Right cardiac atrium (tissue), 5 donors: ENCODE measurements at regions not wholly inside any gene's neighbourhood (a gene's known extent, or its start where the extent isn't known, plus 50 kb on each side); places are given as distances from the start of the nearest gene placed in this dataset.
A peak's percentile ranks its signal among the peaks of the same experiment; 100 is the strongest.

Source experiments
- ATAC-seq, 2 donors: fragments of 200-7000 bp; cut with Tn5 transposase; one replicate each; pipeline versions ENCODE4 v1.8.0 to v1.9.1; 2020; ENCODE audit warnings: moderate library complexity in 2 of 2, mild to moderate bottlenecking in 1 of 2
- DNase-seq, 3 donors: peaks; one replicate each; pipeline ENCODE4 v3.0.0-alpha.2; 2020
- H3K27ac ChIP-seq: one replicate; pipeline ENCODE4 v1.5.1; 2013; ENCODE audit warnings: mild to moderate bottlenecking, low read length, control low read depth, moderate library complexity
- H3K27me3 ChIP-seq: one replicate; pipeline ENCODE4 v1.6.1; 2013; ENCODE audit not compliant: control insufficient read depth, insufficient read depth
- H3K4me1 ChIP-seq: one replicate; pipeline ENCODE4 v1.6.1; 2013; ENCODE audit warnings: low read length; ENCODE audit not compliant: control insufficient read depth, insufficient read depth
- H3K4me3 ChIP-seq: one replicate; pipeline ENCODE4 v1.5.1; 2013; ENCODE audit warnings: low read length, control low read depth
- H3K9me3 ChIP-seq: one replicate; pipeline ENCODE4 v1.6.1; 2013; ENCODE audit warnings: low read length; ENCODE audit not compliant: control insufficient read depth
- WGBS: extraction: QIAGEN DNeasy Blood & Tissue Kit; methylation state at CpG from one replicate; pipeline ENCODE4 v1.1.7; 2013; 5-methylcytosine and 5-hydroxymethylcytosine counted together
- intact Hi-C, 4 donors: fragments of 100-400 bp; cut with DNase I; formaldehyde crosslinking; loops; one replicate each; pipeline versions ENCODE4 v1.11.0 to v1.14.0; 2022 to 2023
- donor health status: healthy with polysubstance abuse.
- donor health status: DM: no; HTN: yes; CAD: no.
- donor health status: DM: no; HTN: no; CAD: no.
- donor health status: DM: no; HTN: yes; CAD: no; lungs with severe emphysema.
- donor health status: DM: yes; HTN: yes; CAD: no.

DNA sequence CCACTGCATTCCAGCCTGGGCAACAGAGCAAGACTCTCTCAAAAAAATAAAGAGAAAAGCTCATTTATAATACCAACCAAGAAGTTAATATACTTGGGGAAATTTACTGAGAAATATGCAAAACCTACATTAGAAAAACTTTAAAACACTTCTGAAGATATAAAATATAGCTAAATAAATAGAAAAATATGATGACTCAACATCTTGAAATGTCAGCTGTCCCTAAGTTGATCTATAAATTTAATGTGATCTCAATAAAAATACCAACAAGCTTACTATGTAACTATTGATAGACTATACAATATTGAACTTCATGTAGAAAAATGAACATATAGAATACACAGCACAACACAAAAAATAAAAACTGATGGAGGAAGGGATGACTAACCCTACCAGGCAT, 87.5 kb upstream of the INTU start:
- intact Hi-C loops, result no loop called here
- no peaks in the 10 kb centered on the region for H3K27me3 ChIP-seq
- no peaks in the 10 kb centered on the region for H3K9me3 ChIP-seq
- no peak overlapping the region for H3K4me3 ChIP-seq
- H3K27ac ChIP-seq, result no peak overlapping the region
- ATAC-seq (no peak), DNase-seq (no peak)
- H3K4me1 ChIP-seq, result no peaks in the 10 kb centered on the region

DNA sequence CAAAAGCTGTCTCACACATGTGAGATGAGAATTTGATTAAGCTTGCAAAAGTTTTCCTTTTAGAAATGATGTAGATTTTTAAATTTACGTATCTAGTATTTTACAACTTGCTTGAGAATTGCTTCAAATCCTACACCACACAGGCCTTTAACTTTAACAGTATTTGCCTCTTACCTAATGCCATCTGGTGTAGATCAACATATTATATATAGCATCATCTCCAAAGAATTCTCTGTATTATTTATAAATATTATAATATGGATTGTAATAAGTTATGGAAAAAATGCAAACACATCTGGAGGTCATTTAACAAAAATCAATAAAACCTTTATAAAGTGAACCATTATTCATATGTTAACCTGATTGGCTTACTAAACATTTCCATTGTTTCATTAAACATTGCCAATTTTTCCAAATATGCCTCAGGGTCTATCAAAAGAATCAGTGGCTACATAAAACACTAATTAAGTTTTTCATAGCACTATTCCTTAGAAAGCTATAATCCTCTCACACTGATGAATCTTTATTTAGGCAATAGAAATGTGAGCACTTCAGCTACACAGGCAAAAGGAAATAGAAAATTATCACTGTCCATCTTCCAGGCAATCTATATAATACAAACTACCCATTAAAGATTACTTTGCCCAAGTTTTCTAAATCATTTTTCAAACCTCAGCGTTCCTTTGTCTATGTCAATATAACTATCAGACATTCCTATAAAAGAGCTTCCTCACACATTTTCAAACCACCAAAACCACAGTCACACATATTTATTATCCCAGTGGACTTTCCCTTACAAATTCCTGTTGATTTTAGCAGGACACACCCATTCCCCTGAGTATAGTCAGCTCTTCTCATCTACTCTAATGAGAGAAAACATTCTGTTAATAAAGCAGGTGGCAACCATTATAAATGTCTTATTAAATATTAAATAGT, 83.5 kb upstream of the INTU start:
- Histone ChIP-seq H3K27ac (no peak overlapping the region), H3K4me1 (no peaks in the 10 kb centered on the region), H3K27me3 (no peaks in the 10 kb centered on the region), H3K9me3 (no peaks in the 10 kb centered on the region), H3K4me3 (no peak overlapping the region)
- 67% methylated on average over 2 of the region's 2 CpGs for WGBS
- DNase-seq (no peak), ATAC-seq (no peak)
- intact Hi-C loops, result no loop called here

DNA sequence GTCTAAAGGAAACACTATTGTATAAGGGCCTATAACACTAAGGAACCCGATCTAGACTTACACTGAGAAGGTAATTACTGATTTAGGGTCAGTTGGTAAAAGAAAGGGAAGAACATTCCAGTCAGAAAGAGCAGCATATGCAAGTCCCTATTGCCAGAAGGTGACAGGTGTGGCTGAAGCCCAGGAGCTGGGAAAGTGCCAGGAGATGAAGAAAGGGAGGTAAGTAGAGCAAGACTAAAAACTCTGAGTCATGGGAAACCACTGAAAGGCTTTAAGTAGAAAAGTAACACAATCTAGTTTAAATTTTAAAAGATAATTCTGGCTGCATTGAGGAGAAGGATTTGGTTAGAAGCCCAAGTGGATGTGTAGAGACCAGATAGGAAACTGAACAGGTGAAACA, 77.7 kb upstream of the INTU start:
- no peak for ATAC-seq
- intact Hi-C loops, result no loop called here
- no peak overlapping the region for H3K27ac ChIP-seq
- no peaks in the 10 kb centered on the region for H3K9me3 ChIP-seq
- H3K4me1 ChIP-seq, result no peaks in the 10 kb centered on the region
- H3K4me3 ChIP-seq, result no peak overlapping the region
- no peaks in the 10 kb centered on the region for H3K27me3 ChIP-seq
- DNase-seq, result no peak
- 72% methylated on average over 1 of the region's 1 CpG for WGBS

DNA sequence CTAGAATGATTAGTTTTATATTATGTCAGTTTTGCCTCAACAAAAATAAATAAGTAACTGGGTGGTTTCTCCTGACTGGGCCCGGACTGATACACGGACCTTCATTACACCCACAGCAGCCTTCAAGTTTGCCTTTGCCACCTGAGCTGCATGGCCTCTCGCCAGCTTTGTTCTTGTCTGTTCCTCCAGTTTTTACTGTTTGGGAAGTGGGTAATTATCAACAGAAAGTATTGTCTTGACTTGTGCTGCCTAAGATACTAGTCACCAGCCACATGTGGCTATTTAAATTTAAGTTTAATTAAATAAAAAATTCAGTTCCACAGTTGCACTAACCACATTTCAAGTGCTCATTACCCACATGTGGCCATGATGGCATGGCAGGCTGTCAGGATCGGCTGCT, 74.7 kb upstream of the INTU start:
- Histone ChIP-seq H3K4me1 (no peaks in the 10 kb centered on the region), H3K4me3 (no peak overlapping the region), H3K27me3 (no peaks in the 10 kb centered on the region), H3K9me3 (no peaks in the 10 kb centered on the region), H3K27ac (no peak overlapping the region)
- intact Hi-C loops, result no loop called here
- ATAC-seq (no peak), DNase-seq (peak in 1 of 3 donors; percentile 40)
- 93% methylated on average over 4 of the region's 4 CpGs for WGBS

DNA sequence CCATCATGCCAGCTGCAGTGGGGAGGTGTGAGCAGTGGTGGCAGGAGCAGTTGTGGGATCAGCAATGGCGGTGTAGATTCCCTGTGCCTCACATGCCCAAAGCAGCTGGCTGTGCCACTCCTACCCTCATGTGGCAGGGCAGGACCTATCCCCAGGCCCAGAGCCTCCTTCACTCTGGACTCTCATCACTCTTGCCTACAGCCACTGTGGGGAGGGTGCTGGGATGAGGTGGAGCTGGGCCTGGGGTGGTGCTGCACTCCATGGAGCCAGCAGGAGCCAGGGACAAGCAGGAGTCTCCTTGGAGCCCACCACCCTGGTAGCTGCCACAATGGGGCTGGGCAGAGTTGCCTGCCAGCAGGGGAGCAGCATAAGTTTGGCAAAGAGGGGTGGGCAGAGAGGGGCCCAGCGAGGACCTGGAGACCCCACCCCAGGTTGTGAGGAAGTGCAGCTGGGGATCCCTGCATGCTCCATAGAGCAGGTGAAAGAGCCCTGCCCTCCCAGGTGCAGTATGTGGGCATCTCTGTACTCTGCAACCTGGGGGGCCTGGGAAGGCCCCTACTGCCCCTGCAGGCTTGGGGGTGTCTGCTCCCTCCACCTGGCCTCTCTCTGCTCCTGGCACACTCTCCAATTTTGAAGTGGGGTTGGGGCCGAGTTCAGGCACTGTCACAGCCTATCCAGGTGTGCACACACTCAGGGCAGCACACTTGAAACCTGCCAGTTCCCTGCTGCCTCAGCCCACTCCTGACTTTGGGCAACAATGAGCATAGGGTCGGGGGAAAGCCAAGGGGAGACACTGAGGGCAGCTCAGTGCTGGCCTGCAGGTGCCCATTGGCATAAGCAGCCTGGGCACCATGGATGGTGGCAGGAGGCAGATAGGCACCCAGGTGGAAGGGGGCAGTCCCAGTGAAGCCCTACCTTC, 74.0 kb upstream of the INTU start:
- Histone ChIP-seq H3K4me1 (no peaks in the 10 kb centered on the region), H3K27me3 (no peaks in the 10 kb centered on the region), H3K27ac (no peak overlapping the region), H3K4me3 (no peak overlapping the region), H3K9me3 (no peaks in the 10 kb centered on the region)
- intact Hi-C loops, result no loop called here
- ATAC-seq (no peak), DNase-seq (no peak)
- WGBS, result 87% methylated on average over 4 of the region's 4 CpGs

DNA sequence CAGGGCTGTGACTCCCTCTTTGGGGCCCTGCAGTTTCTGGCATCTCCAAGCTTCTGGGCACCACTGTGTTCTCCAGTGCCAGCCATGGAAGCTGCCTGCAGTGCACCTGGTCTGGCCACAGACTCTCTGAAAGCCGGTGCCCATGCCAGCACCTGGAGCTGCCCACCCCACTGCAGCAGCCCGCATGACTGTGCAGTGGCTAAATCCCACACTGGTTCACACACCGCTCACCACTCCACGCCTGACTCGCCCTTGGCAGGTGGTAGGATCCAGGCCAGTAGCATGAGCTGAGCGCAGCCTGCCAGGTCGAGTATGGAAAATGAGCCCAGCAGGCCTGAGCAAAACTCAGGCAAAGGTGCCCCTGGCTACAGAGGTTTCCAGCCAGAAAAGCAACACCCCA, 72.8 kb upstream of the INTU start:
- Histone ChIP-seq H3K4me3 (no peak overlapping the region), H3K4me1 (no peaks in the 10 kb centered on the region), H3K9me3 (no peaks in the 10 kb centered on the region), H3K27ac (no peak overlapping the region), H3K27me3 (no peaks in the 10 kb centered on the region)
- intact Hi-C loops, result no loop called here
- WGBS, result 96% methylated on average over 7 of the region's 7 CpGs
- no peak for ATAC-seq
- no peak for DNase-seq

DNA sequence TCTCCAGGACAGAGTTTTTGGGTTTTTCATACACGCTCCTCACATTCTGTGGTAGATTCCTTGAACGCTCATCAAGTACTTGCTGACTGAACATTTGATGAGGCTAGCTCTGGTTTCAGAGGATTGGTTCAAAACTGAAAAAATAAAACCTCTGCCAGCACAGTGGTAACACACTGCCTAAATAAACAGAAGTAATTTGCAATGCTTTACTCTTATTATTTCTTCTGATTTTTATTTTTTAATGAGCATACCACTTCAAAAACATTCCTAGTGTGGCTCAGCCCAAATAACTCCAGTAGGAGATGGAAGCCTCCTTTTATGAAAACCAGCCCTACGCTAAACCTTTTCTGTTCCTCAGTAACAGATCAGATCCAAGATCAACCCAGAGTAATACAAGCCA, 72.0 kb upstream of the INTU start:
- no peak overlapping the region for H3K27ac ChIP-seq
- no peak overlapping the region for H3K4me3 ChIP-seq
- no peaks in the 10 kb centered on the region for H3K4me1 ChIP-seq
- no peak for ATAC-seq
- 88% methylated on average over 3 of the region's 3 CpGs for WGBS
- no peak for DNase-seq
- no peaks in the 10 kb centered on the region for H3K27me3 ChIP-seq
- intact Hi-C loops, result no loop called here
- no peaks in the 10 kb centered on the region for H3K9me3 ChIP-seq

DNA sequence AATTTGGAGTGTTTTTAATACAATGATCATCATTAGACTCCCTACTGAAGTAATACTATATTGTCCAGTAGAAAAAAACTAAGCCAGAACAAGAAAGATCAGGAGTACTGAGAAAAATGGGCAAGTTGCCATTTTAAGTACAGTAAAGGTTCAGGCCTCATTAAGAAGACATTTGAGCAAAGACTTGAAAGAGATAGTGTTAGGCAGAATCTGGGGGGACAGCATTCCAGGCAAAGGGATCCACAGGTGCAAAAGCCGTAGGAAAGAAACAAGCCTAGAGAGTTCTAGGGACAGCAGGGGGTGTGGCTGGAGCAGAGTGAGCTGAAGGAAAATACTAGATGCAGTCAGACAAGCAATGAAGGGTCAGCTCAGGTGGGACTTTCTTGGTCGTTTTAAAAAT, 58.1 kb upstream of the INTU start:
- H3K27ac ChIP-seq, result no peak overlapping the region
- H3K9me3 ChIP-seq, result no peaks in the 10 kb centered on the region
- H3K4me3 ChIP-seq, result no peak overlapping the region
- no peaks in the 10 kb centered on the region for H3K4me1 ChIP-seq
- no peak for ATAC-seq
- no peak for DNase-seq
- intact Hi-C loops, result no loop called here
- H3K27me3 ChIP-seq, result no peaks in the 10 kb centered on the region
- 66% methylated on average over 2 of the region's 2 CpGs for WGBS

DNA sequence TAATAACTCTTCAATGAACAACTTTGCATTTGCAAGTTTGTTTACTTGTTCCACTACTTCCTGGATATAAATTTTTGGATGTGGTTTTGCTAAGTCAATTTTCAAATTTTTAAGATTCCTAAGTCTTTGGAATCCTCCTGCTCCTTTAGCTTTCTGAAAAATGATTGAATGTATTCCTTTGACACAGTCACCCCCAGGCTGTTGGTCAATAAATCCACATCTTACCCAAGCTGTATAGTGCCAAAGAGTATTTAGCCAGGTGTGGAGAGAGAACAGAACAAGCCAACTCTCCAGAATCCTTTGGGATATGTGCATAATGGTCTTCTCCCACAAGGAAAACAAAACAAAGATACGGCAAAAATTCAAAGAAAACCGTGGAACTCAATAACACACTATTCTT, 56.9 kb upstream of the INTU start:
- ATAC-seq (no peak), DNase-seq (no peak)
- H3K27ac ChIP-seq, result no peak overlapping the region
- intact Hi-C loops, result no loop called here
- no peak overlapping the region for H3K4me3 ChIP-seq
- no peaks in the 10 kb centered on the region for H3K9me3 ChIP-seq
- no peaks in the 10 kb centered on the region for H3K27me3 ChIP-seq
- H3K4me1 ChIP-seq, result no peaks in the 10 kb centered on the region
- WGBS, result 64% methylated on average over 2 of the region's 2 CpGs

DNA sequence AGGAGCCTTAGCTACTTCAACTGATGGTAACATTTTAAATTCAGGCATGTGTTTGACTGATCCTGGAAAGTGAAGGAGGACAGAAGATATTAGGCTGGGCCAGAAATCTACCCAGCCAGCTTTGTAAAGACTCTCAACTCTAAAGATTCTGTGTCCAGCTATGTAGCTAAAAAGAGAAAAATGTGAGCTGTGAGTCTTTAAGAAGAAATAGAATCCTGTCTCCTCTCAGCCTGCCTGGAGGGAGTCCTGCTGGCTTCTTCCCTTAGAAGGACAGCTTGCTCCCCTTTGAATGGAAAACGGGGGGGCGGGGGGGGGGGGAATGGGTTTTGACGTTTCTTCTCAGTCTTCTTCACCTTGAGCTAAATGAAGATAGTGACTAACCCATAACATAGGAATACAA, 54.3 kb upstream of the INTU start:
- Histone ChIP-seq H3K27ac (no peak overlapping the region), H3K9me3 (no peaks in the 10 kb centered on the region), H3K27me3 (no peaks in the 10 kb centered on the region), H3K4me1 (no peaks in the 10 kb centered on the region), H3K4me3 (no peak overlapping the region)
- ATAC-seq (no peak), DNase-seq (no peak)
- 73% methylated on average over 3 of the region's 3 CpGs for WGBS
- intact Hi-C loops, result no loop called here

DNA sequence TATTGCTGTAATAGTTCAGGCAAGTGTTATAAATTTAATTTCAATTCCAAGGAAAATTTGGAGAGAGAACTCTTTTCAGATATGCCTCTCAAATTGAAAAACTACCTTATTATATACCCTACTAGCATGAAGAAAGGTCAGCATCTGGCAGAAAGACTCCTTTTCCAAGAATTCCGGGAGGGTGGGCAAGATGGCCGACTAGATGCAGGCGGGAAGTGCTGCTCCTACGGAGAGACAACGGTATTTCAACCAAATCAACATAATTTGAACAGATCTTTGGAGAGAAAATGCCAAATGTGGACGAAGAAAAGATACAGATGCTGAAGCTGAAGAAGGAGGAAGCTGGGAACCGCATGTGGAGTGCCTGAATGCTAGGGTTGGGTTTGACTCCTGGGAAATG, 53.8 kb upstream of the INTU start:
- H3K4me1 ChIP-seq, result no peaks in the 10 kb centered on the region
- DNase-seq, result no peak
- H3K27ac ChIP-seq, result no peak overlapping the region
- intact Hi-C loops, result no loop called here
- no peak for ATAC-seq
- no peak overlapping the region for H3K4me3 ChIP-seq
- H3K27me3 ChIP-seq, result no peaks in the 10 kb centered on the region
- WGBS, result 91% methylated on average over 7 of the region's 7 CpGs
- no peaks in the 10 kb centered on the region for H3K9me3 ChIP-seq
